ELR (cell line): ENCODE measurements at regions not wholly inside any gene's neighbourhood (a gene's known extent, or its start where the extent isn't known, plus 50 kb on each side); places are given as distances from the start of the nearest gene placed in this dataset.
"Not testable (repeated sequence)": the region's sequence is repeated elsewhere in the genome, so short reads cannot be mapped to it uniquely, and the experiment has no call there.

ENCODE experiments used
- DNase-seq: peaks from one replicate; pipeline ENCODE4 v3.0.0-alpha.2; 2015; ENCODE audit warnings: low read depth

DNA sequence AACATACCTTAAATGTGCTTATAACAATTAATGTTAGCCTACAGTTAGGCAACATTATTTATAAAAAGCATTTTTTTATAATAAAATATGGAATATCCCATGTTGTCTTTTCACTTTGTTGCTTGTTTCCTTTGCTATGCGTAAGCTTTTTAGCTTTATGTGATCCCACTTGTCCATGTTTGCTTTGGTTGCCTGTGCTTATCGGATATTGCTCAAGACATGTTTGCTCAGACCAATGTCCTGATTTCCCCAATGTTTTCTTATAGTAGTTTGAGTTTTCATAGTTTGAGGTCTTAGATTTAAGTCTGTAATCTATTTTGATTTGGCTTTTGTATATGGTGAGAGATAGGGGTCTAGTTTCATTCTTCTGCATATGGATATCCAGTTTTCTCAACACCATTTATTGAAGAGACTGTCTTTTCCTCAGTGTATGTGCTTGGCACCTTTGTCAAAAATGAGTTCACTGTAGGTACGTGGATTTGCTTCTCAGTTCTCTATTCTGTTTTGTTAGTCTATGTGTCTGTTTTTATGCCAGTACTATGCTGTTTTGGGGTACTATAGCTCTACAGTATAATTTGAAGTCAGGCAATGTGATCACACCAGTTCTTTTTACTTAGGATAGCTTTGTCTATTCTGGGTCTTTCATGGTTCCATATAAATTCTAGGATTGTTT lies 592.7 kb upstream of the SEMA6D start:
- DNase-seq, result no peak

DNA sequence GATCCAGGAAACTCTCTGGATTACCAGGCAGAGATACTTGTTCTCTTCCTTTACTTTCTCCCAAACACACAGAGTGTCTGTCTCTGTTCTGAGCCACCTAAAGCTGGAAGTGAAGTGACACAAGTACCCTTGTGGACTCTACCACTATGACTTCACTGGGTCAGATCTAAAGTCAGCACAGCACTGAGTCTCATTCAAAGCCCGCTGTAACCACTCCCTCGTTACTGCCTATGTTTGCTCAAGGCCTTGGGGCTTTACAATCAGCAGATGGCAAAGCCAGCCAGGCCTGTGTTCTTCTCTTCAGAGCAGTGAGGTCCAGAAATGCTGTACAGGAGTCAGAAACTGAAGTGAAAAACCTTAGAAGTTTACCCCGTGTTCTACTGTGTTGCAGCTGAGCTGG lies 588.3 kb upstream of the SEMA6D start:
- DNase-seq, result no peak

DNA sequence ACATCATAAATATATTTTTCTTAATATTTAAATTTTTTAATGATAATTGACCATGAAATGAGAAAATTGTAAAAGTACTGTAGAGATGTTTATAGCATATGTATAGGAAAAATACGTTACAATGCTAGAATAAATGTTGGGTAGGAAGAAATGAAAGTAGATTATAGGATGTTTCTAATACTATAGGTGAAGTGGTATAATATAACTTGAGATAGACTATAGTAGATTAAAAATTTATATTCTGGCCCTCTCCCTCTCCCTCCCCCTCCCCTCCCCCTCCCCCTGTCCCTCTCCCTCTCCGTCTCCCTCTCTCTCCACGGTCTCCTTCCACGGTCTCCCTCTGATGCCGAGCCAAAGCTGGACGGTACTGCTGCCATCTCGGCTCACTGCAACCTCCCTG lies 585.9 kb upstream of the SEMA6D start:
- not testable (repeated sequence) for DNase-seq

DNA sequence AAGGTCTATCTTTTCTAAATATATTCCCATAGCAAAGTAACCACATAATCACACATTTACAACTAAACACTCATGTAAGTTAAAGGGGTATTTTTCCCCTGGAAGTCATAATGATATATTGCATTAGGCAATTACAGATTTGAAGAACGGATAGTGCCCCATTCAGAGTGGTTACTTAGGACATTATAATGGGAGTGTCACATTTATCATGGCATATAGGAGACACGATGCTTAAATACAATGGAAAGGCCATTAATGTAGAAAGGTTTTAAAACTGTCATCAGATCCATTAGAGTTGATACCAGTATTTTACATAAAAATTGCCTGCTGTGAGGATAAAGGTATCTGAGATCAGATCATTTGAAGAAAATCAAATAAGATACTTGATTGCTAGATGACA lies 582.0 kb upstream of the SEMA6D start:
- DNase-seq, result no peak

DNA sequence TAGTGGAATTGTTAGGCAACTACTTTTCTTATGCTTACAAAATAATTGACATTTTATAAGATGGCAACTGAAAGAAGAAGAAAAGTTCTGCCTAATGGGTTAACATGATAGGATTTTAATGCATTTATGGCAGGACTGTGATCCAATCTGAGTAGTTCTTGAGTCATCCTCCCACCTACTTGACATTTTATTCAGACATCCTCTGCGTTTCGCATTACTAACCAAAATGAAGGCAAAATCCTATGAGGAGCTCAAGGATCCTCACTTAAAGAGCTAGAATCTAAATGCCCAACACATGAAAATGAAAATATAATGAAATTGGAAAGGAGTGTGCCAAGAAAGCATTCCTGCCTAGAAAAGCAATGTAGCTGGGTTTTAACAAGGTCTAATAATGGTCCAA lies 581.1 kb upstream of the SEMA6D start:
- no peak for DNase-seq

DNA sequence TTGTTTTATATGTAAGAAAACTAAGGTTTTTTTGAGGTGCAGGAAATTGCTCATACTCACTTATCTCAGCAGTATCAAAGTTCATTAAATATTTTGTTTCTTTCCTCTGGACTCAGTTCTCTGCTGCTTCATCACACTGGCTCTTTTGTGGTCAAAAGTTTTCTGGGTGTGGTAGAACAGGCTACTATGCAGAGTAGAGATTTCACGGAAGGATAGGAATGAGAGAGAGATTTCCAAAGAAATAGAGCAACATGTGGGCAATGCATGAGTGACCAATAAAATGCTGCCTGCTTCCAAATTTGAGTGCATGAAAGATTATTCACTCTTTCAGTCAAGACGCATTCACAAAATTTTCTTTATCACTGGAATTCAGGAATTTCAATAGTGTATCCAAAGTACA lies 577.3 kb upstream of the SEMA6D start:
- no peak for DNase-seq

DNA sequence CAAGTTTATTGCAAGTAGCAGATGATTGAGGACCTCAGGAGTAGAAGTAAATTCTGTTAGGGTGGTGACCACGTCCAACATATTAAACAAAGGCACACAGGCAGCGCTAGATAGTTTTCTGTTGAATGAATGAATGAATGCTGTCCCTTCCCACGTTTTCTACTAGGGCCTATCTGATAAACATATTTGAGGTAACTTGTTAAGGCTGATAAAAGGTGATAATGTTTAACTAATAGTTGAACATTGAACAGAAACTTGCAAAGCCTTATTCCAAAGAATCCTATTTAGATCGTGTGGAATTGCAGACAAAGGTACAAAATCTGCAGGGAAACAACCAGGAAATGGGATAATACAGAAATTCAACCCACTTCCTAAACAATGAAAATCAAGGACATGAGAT lies 559.5 kb upstream of the SEMA6D start:
- no peak for DNase-seq

DNA sequence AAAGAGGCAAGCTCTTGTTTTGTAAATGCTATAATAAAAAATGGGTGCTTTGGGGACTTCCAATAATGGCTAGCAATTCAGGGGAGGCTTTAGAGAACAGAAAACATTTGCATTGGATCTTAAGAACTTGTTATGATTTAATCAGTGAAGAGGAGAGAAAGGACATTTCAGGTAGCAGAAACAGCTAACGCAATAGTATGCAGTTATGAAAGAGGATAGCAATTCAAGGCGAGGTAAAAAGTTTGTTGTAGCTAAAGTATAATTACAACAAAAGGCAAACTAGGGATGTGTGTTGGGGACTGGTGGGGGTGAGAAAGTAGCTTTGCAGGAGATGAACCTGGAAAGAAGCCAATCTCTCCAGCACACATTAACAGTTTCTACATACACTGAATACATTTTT lies 558.7 kb upstream of the SEMA6D start:
- DNase-seq, result no peak

DNA sequence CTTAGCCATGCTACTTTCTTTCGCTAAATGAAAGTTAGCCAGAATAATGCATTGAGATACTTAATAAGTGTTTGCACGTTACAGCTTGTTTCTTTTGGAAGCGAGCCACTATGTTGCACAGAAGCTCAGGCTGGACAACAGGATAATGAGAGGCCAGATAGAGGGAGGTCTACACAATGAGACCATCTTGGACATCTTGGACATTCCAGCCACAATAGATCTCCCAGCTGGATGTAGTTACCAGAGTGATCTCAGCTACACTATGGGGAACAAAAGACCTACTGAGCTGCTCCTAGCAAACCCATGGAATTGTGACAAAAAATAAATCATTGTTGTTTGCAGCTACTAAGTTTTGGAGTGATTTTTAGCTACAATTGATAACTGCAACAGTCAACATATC lies 540.1 kb upstream of the SEMA6D start:
- no peak for DNase-seq

DNA sequence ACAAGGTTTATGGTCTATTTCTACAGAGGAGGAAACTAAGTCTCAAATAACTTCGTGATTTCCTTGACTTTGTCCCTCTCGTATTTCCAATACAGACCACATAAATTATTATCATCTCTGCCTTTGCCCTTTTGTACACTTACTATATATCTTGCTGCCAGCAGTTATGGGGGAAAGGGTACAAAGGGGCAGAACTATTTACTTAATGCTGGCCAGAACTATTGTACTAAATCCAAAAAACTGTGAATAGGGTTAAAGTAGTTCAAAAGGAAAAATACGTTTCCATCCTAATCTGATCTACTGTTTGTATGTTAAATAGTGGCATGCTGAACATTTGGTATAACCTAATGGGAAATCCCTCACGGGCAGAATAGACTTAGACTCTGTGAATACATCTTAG lies 537.3 kb upstream of the SEMA6D start:
- no peak for DNase-seq

DNA sequence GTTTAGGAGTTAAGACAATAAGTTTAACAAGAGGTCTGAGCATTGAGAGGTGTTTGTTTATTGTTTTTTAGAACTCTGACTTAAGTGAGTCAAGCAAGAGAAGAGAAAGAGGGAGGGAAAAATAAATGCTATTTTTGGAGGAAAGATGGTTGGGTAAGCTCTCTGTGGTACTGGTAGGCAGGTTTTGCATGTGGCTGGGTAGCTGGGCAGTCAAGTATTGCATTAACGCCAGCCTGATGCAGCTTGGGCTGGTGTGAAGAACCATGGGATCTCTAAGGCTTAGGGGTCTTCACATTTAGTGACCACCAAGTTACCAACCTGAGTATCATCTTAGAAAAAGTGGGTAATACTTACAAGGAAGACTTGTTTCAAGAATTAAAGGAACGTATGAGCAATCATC lies 534.5 kb upstream of the SEMA6D start:
- DNase-seq, result no peak

DNA sequence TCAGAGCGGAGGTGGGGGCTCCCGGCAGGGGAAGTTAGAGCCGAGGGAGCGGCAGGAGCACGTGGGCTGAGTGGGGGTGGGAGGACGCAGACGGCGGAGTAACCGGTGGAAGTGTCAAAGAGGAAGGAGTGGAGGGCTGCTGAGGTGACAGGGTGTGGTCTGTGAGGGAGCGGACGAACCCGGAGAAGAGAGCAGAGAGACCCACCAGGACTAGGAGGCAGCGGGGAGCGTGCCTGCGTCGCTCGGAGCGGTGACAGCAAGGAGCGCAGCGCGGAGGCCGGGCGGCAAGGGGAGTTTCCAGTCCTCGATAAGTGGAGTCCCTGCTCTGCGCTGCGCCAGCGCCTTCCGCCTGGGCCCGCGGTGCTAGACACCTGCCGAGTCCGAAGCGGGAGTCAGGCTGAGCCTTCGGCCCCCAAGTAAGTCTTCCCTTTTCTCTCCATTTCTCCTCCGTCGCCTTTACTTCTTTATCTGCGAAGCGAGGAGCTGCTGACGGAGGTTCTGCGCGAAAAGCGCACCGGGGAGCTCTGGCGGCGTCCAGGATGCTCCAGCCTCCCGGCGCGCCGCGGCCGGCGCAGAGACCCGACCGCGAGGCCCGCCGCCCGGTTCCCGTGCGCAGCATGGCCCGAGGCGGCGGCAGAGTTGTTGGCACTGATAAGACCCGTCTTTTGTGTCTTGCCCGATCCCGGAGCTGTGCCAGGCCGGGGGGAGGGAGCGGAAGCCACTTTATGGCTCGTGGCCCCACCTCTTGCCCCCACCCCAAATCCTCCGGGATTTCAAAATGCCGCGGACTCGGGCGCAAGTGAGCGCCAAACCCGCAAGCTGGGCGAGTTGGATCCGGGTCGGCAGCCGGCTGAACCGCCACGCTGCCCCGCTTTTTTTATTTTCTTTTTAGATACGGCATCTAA lies 533.0 kb upstream of the SEMA6D start:
- DNase-seq, result no peak

DNA sequence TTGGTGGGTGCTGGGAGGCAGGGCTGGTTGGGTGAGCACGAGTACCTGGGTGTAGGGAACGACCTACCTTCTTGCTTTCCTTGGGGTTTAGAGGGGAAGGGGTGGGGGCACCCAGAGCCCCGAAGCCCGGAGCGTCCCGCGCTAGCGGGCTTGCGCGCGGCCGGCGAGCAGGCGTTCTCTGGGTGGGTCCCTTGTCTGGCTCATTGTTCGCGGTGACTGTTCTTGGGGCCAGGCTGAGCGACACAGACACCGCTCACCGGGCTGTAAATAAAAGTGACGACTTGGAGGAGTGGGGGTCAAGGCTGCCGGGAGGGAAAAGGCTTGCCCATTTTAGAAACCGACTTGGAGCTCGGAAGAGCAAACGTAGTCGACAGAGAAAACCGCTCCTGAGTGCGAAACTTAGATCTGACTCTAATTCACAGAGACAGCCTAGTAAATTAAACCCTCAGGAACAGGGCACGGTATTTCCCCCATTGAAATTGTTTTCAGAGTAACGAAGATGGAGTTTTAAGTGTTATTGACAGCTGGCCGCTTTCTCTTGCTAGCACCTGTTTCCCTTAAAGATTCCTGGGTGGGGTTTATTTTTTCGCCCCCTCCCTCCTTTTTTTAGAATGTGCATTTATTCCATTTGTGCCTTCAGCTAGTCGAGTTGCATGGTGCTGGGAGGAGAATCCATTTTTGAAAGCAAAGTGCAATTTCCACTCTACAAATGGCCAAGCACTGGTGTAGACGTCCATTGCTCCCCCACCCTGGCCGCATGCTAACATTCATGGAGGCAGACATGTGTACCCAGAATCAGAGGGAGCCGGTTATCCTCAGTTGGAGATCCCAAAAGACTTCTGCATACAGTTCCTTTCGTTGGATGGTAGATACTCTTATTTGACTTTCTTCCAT lies 532.1 kb upstream of the SEMA6D start:
- DNase-seq, result no peak

DNA sequence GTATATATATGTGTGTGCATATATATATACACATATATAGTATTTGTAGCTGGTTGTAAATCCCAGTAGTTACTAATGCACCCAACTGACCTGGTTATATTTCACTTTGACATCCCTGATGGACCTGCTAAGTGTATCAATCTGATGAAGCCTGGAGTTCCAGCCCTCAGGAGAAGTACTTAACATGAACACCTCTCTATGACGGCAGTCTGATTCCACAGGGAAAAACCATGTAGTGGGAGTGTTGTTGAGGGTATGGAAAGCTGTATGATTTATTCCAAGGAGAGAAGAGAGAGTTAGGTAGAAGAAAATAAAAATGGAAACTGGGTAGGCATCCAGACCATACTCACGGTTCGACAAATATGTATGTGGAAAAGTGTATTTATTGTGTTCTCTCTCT lies 531.2 kb upstream of the SEMA6D start:
- DNase-seq, result no peak

DNA sequence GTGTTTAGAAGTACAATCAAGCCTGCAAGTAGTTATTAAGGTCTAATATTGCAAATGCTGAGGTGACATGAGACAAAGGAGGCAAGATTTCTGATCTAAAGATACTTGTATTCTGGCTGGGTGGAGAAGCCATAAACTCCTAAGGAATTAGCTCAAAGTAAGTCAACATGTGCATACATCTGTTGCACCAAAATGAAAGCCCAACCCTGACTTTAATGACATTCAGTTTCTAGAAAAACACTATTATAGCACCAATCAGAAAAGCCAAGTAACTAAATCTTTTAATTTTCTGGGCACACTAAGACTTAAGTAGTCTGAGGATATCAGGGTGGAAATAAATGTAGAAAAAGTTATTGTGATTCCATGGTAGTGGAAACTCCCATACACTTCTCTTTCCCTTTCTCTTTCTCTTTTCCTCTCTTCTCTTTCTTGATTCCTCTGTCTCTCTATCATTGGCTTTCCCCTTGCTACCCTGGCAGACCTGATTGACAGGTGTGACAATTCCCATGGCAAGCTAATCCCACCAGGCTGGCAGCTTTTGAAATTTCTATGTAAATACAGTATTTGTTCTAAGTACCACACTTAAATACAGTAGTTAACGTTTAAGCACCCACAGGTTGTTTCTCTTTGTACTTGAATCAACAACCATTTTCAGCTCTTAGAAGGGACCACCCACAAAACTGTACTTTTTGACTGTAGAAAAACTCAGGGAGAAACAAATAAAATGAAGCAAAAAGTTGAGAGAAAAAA lies 528.4 kb upstream of the SEMA6D start:
- DNase-seq, result no peak

DNA sequence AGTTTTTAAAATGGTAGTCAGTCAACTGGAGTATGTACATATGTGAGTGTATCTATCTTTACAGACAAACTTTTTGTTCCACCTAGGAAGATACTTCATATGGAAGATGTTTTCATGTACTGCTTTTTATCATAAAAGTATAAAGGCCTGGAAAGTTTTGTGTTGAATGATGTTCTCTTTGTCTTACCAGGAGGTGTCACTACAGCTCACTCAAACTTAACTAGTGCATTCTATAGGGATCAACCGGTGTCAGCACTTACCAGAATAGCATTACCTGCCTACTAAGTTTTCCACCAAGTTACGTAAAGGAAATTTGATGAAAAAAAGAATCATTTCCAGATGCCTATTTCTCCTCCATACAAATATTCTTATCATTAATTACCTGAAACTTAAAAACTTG lies 522.6 kb upstream of the SEMA6D start:
- peak; percentile 29 for DNase-seq

DNA sequence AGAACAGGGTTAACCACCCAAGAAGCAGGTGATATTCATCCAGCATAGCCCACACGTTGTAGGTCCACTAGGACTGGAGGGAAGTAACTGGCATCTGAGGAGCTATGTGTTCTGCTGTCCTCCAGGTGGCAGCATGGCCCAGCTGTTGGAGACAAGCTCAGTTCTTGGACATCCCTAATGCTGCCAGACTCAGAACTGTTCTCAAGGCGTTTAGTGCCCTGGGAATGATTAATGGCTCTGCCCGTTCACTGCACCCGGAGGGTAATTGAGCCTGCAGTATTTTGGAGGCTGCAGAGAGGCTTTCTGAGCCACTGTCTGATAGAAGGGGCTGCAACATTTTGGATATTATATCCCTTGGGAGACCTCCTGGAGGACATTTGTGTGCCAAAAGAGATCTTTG lies 521.3 kb upstream of the SEMA6D start:
- DNase-seq, result peak; percentile 75

DNA sequence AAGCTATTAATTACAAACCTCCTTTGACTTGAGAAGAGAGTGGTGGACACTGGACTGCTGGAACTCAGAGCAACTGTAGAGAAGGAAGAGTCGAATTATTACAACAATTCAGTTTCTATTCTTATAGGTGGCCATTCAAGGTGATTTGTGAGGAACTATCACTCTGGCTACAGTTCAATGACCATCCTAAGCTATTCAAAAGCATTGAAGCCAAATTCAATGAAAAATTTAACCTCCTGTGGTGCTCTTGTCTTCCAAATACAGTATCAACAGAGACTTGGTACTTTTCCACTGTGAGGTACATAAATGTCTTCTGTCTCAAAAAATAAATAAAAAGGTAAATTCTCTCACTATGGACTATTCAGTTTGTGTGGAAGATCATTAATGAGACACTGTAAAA lies 513.3 kb upstream of the SEMA6D start:
- DNase-seq, result no peak

DNA sequence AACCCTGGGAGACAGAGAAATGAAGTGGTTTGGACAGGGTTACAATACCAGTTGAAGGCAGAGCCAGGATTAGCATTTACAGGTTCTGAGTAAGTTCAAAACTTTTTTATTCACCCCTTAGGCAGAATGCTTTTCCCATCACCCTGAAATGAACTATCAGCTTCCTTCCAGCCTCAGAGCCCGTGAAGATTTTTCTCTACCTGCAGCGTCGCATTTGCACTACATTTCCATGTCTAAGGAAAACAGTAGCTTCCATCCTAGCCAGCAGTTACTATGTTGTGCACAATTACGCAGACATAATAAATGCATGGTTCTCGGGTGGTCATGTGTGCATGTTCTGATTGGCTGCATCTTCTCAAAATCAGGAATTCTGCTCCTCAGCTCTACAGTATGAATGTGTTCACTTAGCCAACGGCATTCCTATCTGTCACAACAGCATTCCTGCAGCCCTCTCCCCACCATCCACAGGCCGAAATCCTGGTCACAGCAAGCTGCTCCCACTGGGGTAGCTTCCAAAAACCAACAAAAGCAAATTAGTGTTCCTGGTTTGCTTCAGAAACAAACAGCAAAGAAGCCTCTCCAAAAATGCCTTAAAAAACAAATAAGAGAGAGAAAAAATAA lies 510.8 kb upstream of the SEMA6D start:
- no peak for DNase-seq

DNA sequence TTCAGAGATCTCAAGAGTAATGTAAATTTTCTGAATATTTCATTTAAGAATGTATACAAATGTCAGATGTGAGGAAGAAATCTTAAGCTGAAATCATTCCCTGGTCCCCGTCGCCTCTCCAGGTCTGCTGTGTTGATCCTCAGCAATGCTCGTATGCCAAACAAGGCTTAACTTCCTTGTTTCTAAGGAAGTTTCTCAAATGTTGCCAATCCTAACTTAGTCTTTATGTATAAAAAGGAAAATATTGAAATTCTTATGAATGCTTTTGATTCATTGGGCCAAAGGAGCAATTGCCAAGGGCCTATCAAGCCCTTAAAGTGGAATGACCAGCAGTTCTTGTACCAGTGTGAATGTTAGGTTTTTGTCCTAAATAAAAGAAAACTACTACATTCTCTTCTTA lies 507.7 kb upstream of the SEMA6D start:
- DNase-seq, result no peak

DNA sequence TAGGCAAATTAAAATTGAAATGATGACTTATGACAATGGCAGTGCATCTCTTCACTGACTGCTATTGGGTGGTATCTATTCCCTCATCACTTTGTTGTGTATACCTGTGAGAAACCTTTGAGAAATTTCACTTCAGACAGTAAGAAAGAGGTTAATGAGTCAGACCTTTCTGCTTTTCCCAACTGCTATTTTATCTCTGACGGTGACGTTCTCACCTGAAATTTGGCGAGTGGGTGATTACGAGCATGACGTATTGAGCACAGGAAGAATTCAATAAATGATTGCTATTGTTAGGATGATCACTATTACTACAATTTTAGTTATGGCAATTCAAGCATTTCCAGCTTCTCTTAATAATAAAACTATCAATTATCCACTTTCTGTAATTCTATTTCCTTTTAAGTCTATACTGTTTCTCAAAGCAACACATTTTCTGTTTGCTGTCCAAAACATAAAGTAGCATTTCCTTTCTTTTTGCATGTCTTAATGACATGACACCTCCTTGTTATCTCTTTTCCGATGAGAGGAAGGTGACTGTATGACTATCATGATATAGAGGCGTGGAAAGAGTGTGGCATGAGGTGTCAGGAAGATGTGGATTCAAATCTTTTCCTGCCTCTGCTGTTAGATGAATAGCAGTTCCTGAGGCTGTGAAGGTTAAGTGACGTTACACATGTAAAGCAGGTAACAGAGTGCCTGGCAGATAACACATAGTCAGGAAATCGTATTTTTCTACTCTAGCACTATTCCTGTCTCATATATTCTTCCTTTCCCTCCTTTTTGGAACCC lies 504.9 kb upstream of the SEMA6D start:
- no peak for DNase-seq
